HepG2 (cell line): ENCODE measurements at regions not wholly inside any gene's neighbourhood (a gene's known extent, or its start where the extent isn't known, plus 50 kb on each side); places are given as distances from the start of the nearest gene placed in this dataset.
A peak's percentile ranks its signal among the peaks of the same experiment; 100 is the strongest.
"Not testable (repeated sequence)": the region's sequence is repeated elsewhere in the genome, so short reads cannot be mapped to it uniquely, and the experiment has no call there.

ENCODE experiments used
- ATAC-seq: fragments of 200-7000 bp; cut with Tn5 transposase; 3 replicates; pipeline ENCODE4 v1.9.1; 2020; ENCODE audit warnings: mild to moderate bottlenecking, moderate library complexity
- BruUV-seq: library from RNA; stranded (reverse); fragments of 400-500 nt; replicated peaks from 2 replicates; lab custom pipeline; 2021; lab: Mats Ljungman, UMichigan
- CTCF ChIA-PET: fragments of 300-600 bp; formaldehyde crosslinking; extraction: SDS; loops from one replicate; lab custom pipeline; 2021; ENCODE audit warnings: low total read pairs, inconsistent platforms, low intra/inter-chr PET ratio; lab: Yijun Ruan, JAX
- POLR2A ChIA-PET: fragments of 350-600 bp; sonication (Branson Sonifier 250); formaldehyde crosslinking; loops from one replicate; lab custom pipeline; 2020; ENCODE audit warnings: antibody characterized with exemption, inconsistent platforms; lab: Yijun Ruan, JAX
- DNase-seq: peaks from one replicate; pipeline ENCODE4 v3.0.0-alpha.2; 2015; ENCODE audit warnings: low spot score
- FAIRE-seq: peaks from 3 replicates; lab custom pipeline; 2011; peaks lifted over from hg19 to GRCh38; lab: Jason Lieb, UNC
- H2AFZ ChIP-seq: one replicate; pipeline ENCODE4 v1.6.1; 2011; ENCODE audit warnings: low read length, inconsistent platforms
- H3K27ac ChIP-seq: fragments of 300-600 bp; 3 replicates; pipeline ENCODE4 v1.8.0; 2011; ENCODE audit warnings: mixed run types, mild to moderate bottlenecking, mixed read lengths, low read length, inconsistent platforms; ENCODE audit not compliant: insufficient read depth; ENCODE audit errors: extremely low read length
- H3K27me3 ChIP-seq, 2 experiments: fragments of 200-600 bp in 1 of 2; 2 replicates in 1 of 2; 3 replicates in 1 of 2; pipeline versions ENCODE4 v1.6.0 to v1.8.0; 2011; ENCODE audit warnings: low read length in 2 of 2, mild to moderate bottlenecking in 2 of 2, moderate library complexity in 2 of 2, inconsistent platforms in 1 of 2; ENCODE audit not compliant: insufficient read depth in 2 of 2, control insufficient read depth in 1 of 2
- H3K36me3 ChIP-seq, 2 experiments: fragments of 200-600 bp in 1 of 2; replicated peaks in 1 of 2; 2 replicates in 1 of 2; 3 replicates in 1 of 2; pipeline versions ENCODE4 v1.5.1 to v1.8.0; 2011; ENCODE audit warnings: low read length in 2 of 2, inconsistent platforms in 1 of 2; ENCODE audit not compliant: insufficient read depth in 2 of 2, control insufficient read depth in 1 of 2
- H3K4me1 ChIP-seq: 2 replicates; pipeline ENCODE4 v1.5.1; 2012; ENCODE audit warnings: low read length, inconsistent platforms; ENCODE audit not compliant: insufficient read depth
- H3K4me2 ChIP-seq: 2 replicates; pipeline ENCODE4 v1.6.0; 2011; ENCODE audit warnings: low read depth, low read length, inconsistent platforms
- H3K4me3 ChIP-seq, 3 experiments: fragments of 200-600 bp in 1 of 3; sonication (generic), shearing (Covaris generic) in 1 of 3; replicated peaks in 1 of 3; 2 replicates each; pipeline ENCODE4 v1.5.1; 2011 to 2016; ENCODE audit warnings: low read length in 3 of 3, inconsistent platforms in 2 of 3, low read depth in 2 of 3, mild to moderate bottlenecking in 2 of 3, control low read depth in 1 of 3, mixed read lengths in 1 of 3; ENCODE audit not compliant: insufficient read depth in 1 of 3
- H3K79me2 ChIP-seq: one replicate; pipeline ENCODE4 v1.6.1; 2011; ENCODE audit warnings: low read length, inconsistent platforms; ENCODE audit not compliant: insufficient read depth
- H3K9ac ChIP-seq: 2 replicates; pipeline ENCODE4 v1.6.0; 2011; ENCODE audit warnings: mild to moderate bottlenecking, low read depth, low read length, inconsistent platforms; ENCODE audit not compliant: insufficient read depth
- H3K9me3 ChIP-seq: 2 replicates; pipeline ENCODE4 v1.5.1; 2012; ENCODE audit warnings: mild to moderate bottlenecking, low read length
- H4K20me1 ChIP-seq: 2 replicates; pipeline ENCODE4 v1.6.0; 2011; ENCODE audit warnings: inconsistent platforms, mild to moderate bottlenecking, low read length, moderate library complexity; ENCODE audit not compliant: insufficient read depth
- ARID5B ChIP-seq: IDR thresholded peaks from 2 replicates; pipeline ENCODE4 v1.4.0; 2020; ENCODE audit warnings: mild to moderate bottlenecking, missing genetic modification reagents
- BCL6 ChIP-seq: IDR thresholded peaks from 2 replicates; pipeline ENCODE4 v1.6.1; 2016; ENCODE audit warnings: missing genetic modification reagents, missing compliant biosample characterization
- FOXA3 ChIP-seq: IDR thresholded peaks from 2 replicates; pipeline ENCODE4 v1.6.1; 2016; ENCODE audit warnings: missing genetic modification reagents, missing compliant biosample characterization
- HNF4A ChIP-seq: sonication (generic); formaldehyde crosslinking; IDR thresholded peaks from 2 replicates; pipeline ENCODE4 v1.4.0; 2020; ENCODE audit warnings: missing genetic modification reagents
- HNF4G ChIP-seq, 2 experiments: sonication (generic) in 1 of 2; formaldehyde crosslinking in 1 of 2; IDR thresholded peaks; 2 replicates each; pipeline versions ENCODE4 v1.4.0 to v1.6.1; 2011 to 2020; ENCODE audit warnings: borderline replicate concordance in 2 of 2, low read depth in 2 of 2, mild to moderate bottlenecking in 2 of 2, low read length in 1 of 2, missing genetic modification reagents in 1 of 2, moderate library complexity in 1 of 2
- NR2F1 ChIP-seq, 2 experiments: fragments of 450-650 bp in 1 of 2; formaldehyde crosslinking in 1 of 2; IDR thresholded peaks; 2 replicates each; pipeline versions ENCODE4 v1.5.0 to v1.6.1; 2016 to 2020; ENCODE audit warnings: mild to moderate bottlenecking in 1 of 2, missing compliant biosample characterization in 1 of 2, missing genetic modification reagents in 1 of 2, moderate library complexity in 1 of 2
- NR2F6 ChIP-seq, 2 experiments: IDR thresholded peaks; 2 replicates each; pipeline ENCODE4 v1.6.1; 2016; ENCODE audit warnings: antibody characterized with exemption in 1 of 2, mild to moderate bottlenecking in 1 of 2
- POGZ ChIP-seq: sonication (generic); formaldehyde crosslinking; IDR thresholded peaks from 2 replicates; pipeline ENCODE4 v1.4.0; 2020; ENCODE audit warnings: mild to moderate bottlenecking, missing genetic modification reagents
- PPARG ChIP-seq: conservative IDR thresholded peaks from 2 replicates; pipeline ENCODE4 v1.6.1; 2016; ENCODE audit warnings: missing biosample characterization, missing genetic modification reagents
- RARA ChIP-seq: IDR thresholded peaks from 2 replicates; pipeline ENCODE4 v1.6.1; 2016; ENCODE audit warnings: missing genetic modification reagents, missing compliant biosample characterization
- RXRA ChIP-seq: sonication (generic); formaldehyde crosslinking; IDR thresholded peaks from 2 replicates; pipeline ENCODE4 v1.5.1; 2020; ENCODE audit warnings: missing genetic modification reagents
- RXRB ChIP-seq: IDR thresholded peaks from 2 replicates; pipeline ENCODE4 v1.6.1; 2016; ENCODE audit warnings: borderline replicate concordance, missing genetic modification reagents, missing compliant biosample characterization
- SKI ChIP-seq: fragments of 450-650 bp; IDR thresholded peaks from one replicate; pipeline ENCODE4 v1.6.1; 2018; ENCODE audit warnings: mild to moderate bottlenecking; ENCODE audit not compliant: partially characterized antibody
- SOX13 ChIP-seq, 3 experiments: fragments of 450-650 bp in 1 of 3; sonication (generic) in 1 of 3; formaldehyde crosslinking in 1 of 3; IDR thresholded peaks in 2 of 3; conservative IDR thresholded peaks in 1 of 3; 2 replicates each; pipeline versions ENCODE4 v1.5.0 to v1.6.1; 2016 to 2020; ENCODE audit warnings: antibody characterized with exemption in 1 of 3, mild to moderate bottlenecking in 1 of 3, missing compliant biosample characterization in 1 of 3, missing genetic modification reagents in 1 of 3, moderate library complexity in 1 of 3
- SOX6 ChIP-seq, 2 experiments: fragments of 450-650 bp in 1 of 2; sonication (generic) in 1 of 2; formaldehyde crosslinking in 1 of 2; IDR thresholded peaks; 2 replicates each; pipeline versions ENCODE4 v1.4.0 to v1.6.1; 2017 to 2020; ENCODE audit warnings: antibody characterized with exemption in 1 of 2, mild to moderate bottlenecking in 1 of 2, missing genetic modification reagents in 1 of 2
- TBL1XR1 ChIP-seq: fragments of 150-350 bp; IDR thresholded peaks from 2 replicates; pipeline ENCODE4 v1.6.1; 2014; ENCODE audit warnings: borderline replicate concordance, low read length; ENCODE audit not compliant: partially characterized antibody
- ZNF367 ChIP-seq: sonication (generic); formaldehyde crosslinking; IDR thresholded peaks from 2 replicates; pipeline ENCODE4 v1.4.0; 2020; ENCODE audit warnings: missing genetic modification reagents, borderline replicate concordance
- ZNF644 ChIP-seq: IDR thresholded peaks from 2 replicates; pipeline ENCODE4 v1.6.1; 2016; ENCODE audit warnings: low read depth
- WGBS: methylation state at CpG from one replicate; pipeline ENCODE4 v1.1.6; 2017; ENCODE audit warnings: low lambda C conversion rate; 5-methylcytosine and 5-hydroxymethylcytosine counted together
- in situ Hi-C: cut with HindIII; loops from 2 replicates; pipeline ENCODE4 v1.10.0; 2017; ENCODE audit warnings: low pct_unique_long_range_greater_than_20kb; ENCODE audit not compliant: extremely low pct_ligation_motif_present
- intact Hi-C: fragments of 100-400 bp; cut with micrococcal nuclease; formaldehyde crosslinking; loops from one replicate; pipeline ENCODE4 v1.10.0; 2022; ENCODE audit not compliant: unreplicated experiment

- BruUV-seq; in situ Hi-C loops; ATAC-seq; H2AFZ ChIP-seq; H3K4me2 ChIP-seq; POLR2A ChIA-PET; H4K20me1 ChIP-seq; H3K36me3 ChIP-seq; H3K79me2 ChIP-seq; FAIRE-seq; H3K9ac ChIP-seq; H3K4me3 ChIP-seq; H3K27me3 ChIP-seq; CTCF ChIA-PET; TF ChIP-seq SOX6 (IDR thresholded peaks at IDR 0.05); SOX13 (IDR thresholded peaks at IDR 0.05); HNF4G (CRISPR knock-in tag; IDR thresholded peaks at IDR 0.05; ENCODE audit: borderline replicate concordance, low read depth): not testable (repeated sequence)
- WGBS, result 43% methylated on average over 2 of the region's 2 CpGs
- Histone ChIP-seq H3K4me1 (peaks cover 64% of the 10 kb centered on the region), H3K27ac (peak overlapping the region; percentile 77), H3K9me3 (peaks cover 37% of the 10 kb centered on the region; the same call in 1 of the 2 replicates)
- peak; percentile 28; the same call in 1 of the 2 replicates for TF ChIP-seq RXRA (CRISPR knock-in tag)
- peak; percentile 33 to 42; a peak in 2 of 4 replicates for TF ChIP-seq NR2F1 (CRISPR knock-in tag; IDR thresholded peaks at IDR 0.05)
- 0 out of 2 replicates have a peak, but pooled peaks have one; percentile 13 for TF ChIP-seq NR2F6 (IDR thresholded peaks at IDR 0.05)
- TF ChIP-seq NR2F6 (CRISPR knock-in tag; IDR thresholded peaks at IDR 0.05), result peak; percentile 49
- TF ChIP-seq ZNF644 (CRISPR knock-in tag), result peak; percentile 24; the same call in 1 of the 2 replicates
- peak; percentile 33; the same call in 1 of the 2 replicates for TF ChIP-seq SOX6 (CRISPR knock-in tag; IDR thresholded peaks at IDR 0.05)
- 0 out of 2 replicates have a peak, but pooled peaks have one; percentile 36 for TF ChIP-seq ZNF367 (CRISPR knock-in tag)
- peak; percentile 72; the same call in 1 of the 2 replicates for TF ChIP-seq PPARG (CRISPR knock-in tag)
- peak; percentile 80 for TF ChIP-seq HNF4A (CRISPR knock-in tag)
- TF ChIP-seq SOX13 (CRISPR knock-in tag; conservative IDR thresholded peaks at IDR 0.05 in 1 of 2, IDR thresholded peaks at IDR 0.05 in 1 of 2), result peak in 1 of 2 experiments; percentile 17; a peak in 1 of 4 replicates
- peak; percentile 91 for TF ChIP-seq SKI
- TF ChIP-seq ARID5B (CRISPR knock-in tag), result peak; percentile 57
- TF ChIP-seq RXRB, result peak; percentile 87
- 0 out of 2 replicates have a peak, but pooled peaks have one; percentile 36 for TF ChIP-seq POGZ (CRISPR knock-in tag)
- 0 out of 2 replicates have a peak, but pooled peaks have one; percentile 7 for TF ChIP-seq FOXA3 (CRISPR knock-in tag)
- TF ChIP-seq HNF4G (IDR thresholded peaks at IDR 0.05; ENCODE audit: borderline replicate concordance, low read depth, low read length), result peak; percentile 21; the same call in 1 of the 2 replicates
- TF ChIP-seq TBL1XR1, result peak; percentile 28
- peak; percentile 63 for TF ChIP-seq BCL6 (CRISPR knock-in tag)
- TF ChIP-seq RARA (CRISPR knock-in tag), result peak; percentile 86
- peak; percentile 51 for DNase-seq
- intact Hi-C loops, result loop anchor here (1.0 kb wide), 1 partner anchor 225 kb away; no protein-coding TSS in a partner anchor
Observed at GRCh38 chr18:42337337-42337736, 382.3 kb downstream of the PIK3C3 start.
